Central memory CD4-positive, alpha-beta T cell (primary cell): ENCODE measurements at regions not wholly inside any gene's neighbourhood (a gene's known extent, or its start where the extent isn't known, plus 50 kb on each side); places are given as distances from the start of the nearest gene placed in this dataset.

ENCODE experiments used
- DNase-seq: peaks from one replicate; pipeline ENCODE4 v3.0.0; 2022

GRCh38 chr1:194295685-194296084 lies 1109.3 kb upstream of the B3GALT2 start:
- DNase-seq, result peak; percentile 65

- no peak for DNase-seq
Observed at GRCh38 chr1:194293851-194294405, 1107.5 kb upstream of the B3GALT2 start.

GRCh38 chr1:194292966-194293365 lies 1106.6 kb upstream of the B3GALT2 start:
- no peak for DNase-seq

GRCh38 chr1:194289569-194290266 lies 1103.3 kb upstream of the B3GALT2 start:
- DNase-seq, result peak; percentile 80

- DNase-seq, result no peak
Observed at GRCh38 chr1:194288238-194288637, 1101.8 kb upstream of the B3GALT2 start.

GRCh38 chr1:194281376-194281775 lies 1095.0 kb upstream of the B3GALT2 start:
- DNase-seq, result no peak

GRCh38 chr1:194280463-194280862 lies 1094.0 kb upstream of the B3GALT2 start:
- no peak for DNase-seq

- DNase-seq, result no peak
Observed at GRCh38 chr1:194279975-194280374, 1093.6 kb upstream of the B3GALT2 start.

- no peak for DNase-seq
Observed at GRCh38 chr1:194277927-194278326, 1091.5 kb upstream of the B3GALT2 start.

- DNase-seq, result no peak
Observed at GRCh38 chr1:194273660-194274059, 1087.2 kb upstream of the B3GALT2 start.

GRCh38 chr1:194268839-194269238 lies 1082.4 kb upstream of the B3GALT2 start:
- DNase-seq, result no peak

- no peak for DNase-seq
Observed at GRCh38 chr1:194267021-194267420, 1080.6 kb upstream of the B3GALT2 start.

GRCh38 chr1:194256010-194256409 lies 1069.6 kb upstream of the B3GALT2 start:
- no peak for DNase-seq

- DNase-seq, result no peak
Observed at GRCh38 chr1:194252199-194252598, 1065.8 kb upstream of the B3GALT2 start.

GRCh38 chr1:194241215-194241614 lies 1054.8 kb upstream of the B3GALT2 start:
- no peak for DNase-seq

- DNase-seq, result no peak
Observed at GRCh38 chr1:194233069-194233468, 1046.7 kb upstream of the B3GALT2 start.

GRCh38 chr1:194230351-194231144 lies 1044.1 kb upstream of the B3GALT2 start:
- no peak for DNase-seq

- no peak for DNase-seq
Observed at GRCh38 chr1:194228427-194228826, 1042.0 kb upstream of the B3GALT2 start.

- no peak for DNase-seq
Observed at GRCh38 chr1:194227161-194227560, 1040.7 kb upstream of the B3GALT2 start.

- DNase-seq, result peak; percentile 27
Observed at GRCh38 chr1:194225821-194226220, 1039.4 kb upstream of the B3GALT2 start.

- no peak for DNase-seq
Observed at GRCh38 chr1:194223596-194223995, 1037.2 kb upstream of the B3GALT2 start.

GRCh38 chr1:194215448-194215847 lies 1029.0 kb upstream of the B3GALT2 start:
- no peak for DNase-seq

GRCh38 chr1:194214735-194215134 lies 1028.3 kb upstream of the B3GALT2 start:
- no peak for DNase-seq

- DNase-seq, result no peak
Observed at GRCh38 chr1:194209920-194210319, 1023.5 kb upstream of the B3GALT2 start.
